Ovary (tissue), 7 donors: ENCODE measurements at regions not wholly inside any gene's neighbourhood (a gene's known extent, or its start where the extent isn't known, plus 50 kb on each side); places are given as distances from the start of the nearest gene placed in this dataset.

Experiments used
- DNase-seq, 5 donors: peaks; one replicate each; pipeline ENCODE4 v3.0.0-alpha.2; 2019 to 2020
- H3K27ac ChIP-seq, 2 donors: fragments of 200-600 bp; one replicate each; pipeline versions ENCODE4 v1.5.1 to v1.8.0; 2019 to 2022
- H3K27me3 ChIP-seq: fragments of 200-600 bp; one replicate; pipeline ENCODE4 v1.8.0; 2022
- H3K36me3 ChIP-seq: fragments of 200-600 bp; sonication (generic); one replicate; pipeline ENCODE4 v1.5.1; 2019
- H3K4me1 ChIP-seq: one replicate; pipeline ENCODE4 v1.8.1; 2013; ENCODE audit warnings: mild to moderate bottlenecking, moderate library complexity; ENCODE audit not compliant: insufficient read depth
- H3K4me3 ChIP-seq: fragments of 200-600 bp; sonication (generic); one replicate; pipeline ENCODE4 v1.5.1; 2017
- H3K9me3 ChIP-seq, 2 donors: fragments of 200-600 bp in 1 of 2; sonication (generic) in 1 of 2; one replicate each; pipeline versions ENCODE4 v1.5.1 to v1.8.1; 2013 to 2019; ENCODE audit warnings: mild to moderate bottlenecking in 1 of 2, moderate library complexity in 1 of 2
- CTCF ChIP-seq, 3 donors: fragments of 450-650 bp in 2 of 3; fragments of 200-600 bp in 1 of 3; IDR thresholded peaks; one replicate each; pipeline versions ENCODE4 v1.5.1 to v1.8.0; 2016 to 2022; ENCODE audit warnings: antibody characterized with exemption in 3 of 3, mild to moderate bottlenecking in 1 of 3
- EP300 ChIP-seq: sonication (generic); formaldehyde crosslinking; IDR thresholded peaks from one replicate; pipeline ENCODE4 v1.6.1; 2017; ENCODE audit warnings: antibody characterized with exemption
- POLR2A ChIP-seq: fragments of 450-650 bp; IDR thresholded peaks from one replicate; pipeline ENCODE4 v1.6.1; 2017; ENCODE audit warnings: antibody characterized with exemption, mild to moderate bottlenecking, moderate library complexity
- WGBS, 3 donors: extraction: QIAGEN DNeasy Blood & Tissue Kit in 1 of 3; methylation state at CpG; one replicate each; pipeline versions ENCODE4 v1.1.5 to v1.1.7; 2013 to 2017; 5-methylcytosine and 5-hydroxymethylcytosine counted together
- intact Hi-C, 4 donors: fragments of 100-400 bp; cut with DNase I; formaldehyde crosslinking; loops; one replicate each; pipeline versions ENCODE4 v1.11.0 to v1.15.1; 2022 to 2023
- donor health status: DM: no; HTN: no; CAD: no; lungs with moderate emphysema.
- donor health status: DM: no; HTN: no; CAD: no.
- donor health status: Bipolar disorder and iron deficiency.
- donor health status: DM: no; HTN: no; CAD: no.
- donor health status: DM: yes; HTN: yes; CAD: no.

GRCh38 chr11:121890946-121891515, 225.0 kb downstream of the BLID start:
- Histone ChIP-seq H3K27me3 (no peaks in the 10 kb centered on the region), H3K4me1 (peaks cover 11% of the 10 kb centered on the region), H3K27ac (peak overlapping the region in 1 of 2 donors; percentile 23), H3K9me3 (no peaks in the 10 kb centered on the region), H3K36me3 (no peaks in the 10 kb centered on the region), H3K4me3 (no peak overlapping the region)
- intact Hi-C loops: no loop called here
- no peak for DNase-seq
- 30 to 49% (median 42%) methylated on average over 6 of the region's 6 CpGs for WGBS, 3 donors
- no peak for TF ChIP-seq CTCF (IDR thresholded peaks at IDR 0.05)
- no peak for TF ChIP-seq EP300
- no peak for TF ChIP-seq POLR2A

GRCh38 chr11:121890377-121890776, 225.6 kb downstream of the BLID start:
- intact Hi-C loops: no loop called here
- no peak overlapping the region for H3K27ac ChIP-seq
- no peak overlapping the region for H3K4me3 ChIP-seq
- no peaks in the 10 kb centered on the region for H3K36me3 ChIP-seq
- no peaks in the 10 kb centered on the region for H3K9me3 ChIP-seq
- 57 to 70% (median 63%) methylated on average over 2 of the region's 2 CpGs for WGBS, 3 donors
- DNase-seq: no peak
- TF ChIP-seq CTCF (IDR thresholded peaks at IDR 0.05) (no peak), POLR2A (no peak), EP300 (no peak)
- peaks cover 14% of the 10 kb centered on the region for H3K4me1 ChIP-seq
- H3K27me3 ChIP-seq: no peaks in the 10 kb centered on the region

GRCh38 chr11:121889931-121890330, 226.1 kb downstream of the BLID start:
- Histone ChIP-seq H3K36me3 (no peaks in the 10 kb centered on the region), H3K9me3 (no peaks in the 10 kb centered on the region), H3K27ac (no peak overlapping the region), H3K27me3 (no peaks in the 10 kb centered on the region), H3K4me3 (no peak overlapping the region), H3K4me1 (peaks cover 14% of the 10 kb centered on the region)
- DNase-seq: no peak
- TF ChIP-seq EP300 (no peak), POLR2A (no peak), CTCF (IDR thresholded peaks at IDR 0.05) (no peak)
- WGBS, 3 donors: 78 to 92% (median 86%) methylated on average over 1 of the region's 1 CpG
- intact Hi-C loops: no loop called here

- DNase-seq: no peak
- TF ChIP-seq CTCF (IDR thresholded peaks at IDR 0.05) (no peak), POLR2A (no peak), EP300 (no peak)
- H3K4me1 ChIP-seq: peaks cover 14% of the 10 kb centered on the region
Observed at GRCh38 chr11:121889186-121889585, 226.8 kb downstream of the BLID start.

More at GRCh38 chr11:121889186-121889585, 226.8 kb downstream of the BLID start:
- H3K27me3 ChIP-seq: no peaks in the 10 kb centered on the region
- no peaks in the 10 kb centered on the region for H3K36me3 ChIP-seq
- H3K27ac ChIP-seq: no peak overlapping the region
- 81 to 95% (median 94%) methylated on average over 6 of the region's 6 CpGs for WGBS, 3 donors
- no peak overlapping the region for H3K4me3 ChIP-seq
- H3K9me3 ChIP-seq: no peaks in the 10 kb centered on the region
- intact Hi-C loops: no loop called here
